Parathyroid adenoma (tissue), 2 donors: ENCODE measurements at regions not wholly inside any gene's neighbourhood (a gene's known extent, or its start where the extent isn't known, plus 50 kb on each side); places are given as distances from the start of the nearest gene placed in this dataset.

ENCODE experiments used
- H2AFZ ChIP-seq: fragments of 300-600 bp; sonication (generic); one replicate; pipeline ENCODE4 v1.7.0; 2017; ENCODE audit warnings: antibody characterized with exemption, mild to moderate bottlenecking
- H3K27ac ChIP-seq: fragments of 300-600 bp; sonication (generic); one replicate; pipeline ENCODE4 v1.7.0; 2017
- H3K27me3 ChIP-seq: fragments of 300-600 bp; sonication (generic); one replicate; pipeline ENCODE4 v1.7.0; 2017; ENCODE audit warnings: low read length; ENCODE audit not compliant: control insufficient read depth, insufficient read depth
- H3K36me3 ChIP-seq: fragments of 300-600 bp; sonication (generic); one replicate; pipeline ENCODE4 v1.7.0; 2017; ENCODE audit warnings: low read length; ENCODE audit not compliant: control insufficient read depth, insufficient read depth
- H3K4me1 ChIP-seq: fragments of 300-600 bp; sonication (generic); one replicate; pipeline ENCODE4 v1.7.0; 2017; ENCODE audit warnings: control low read depth
- H3K4me2 ChIP-seq: fragments of 300-600 bp; sonication (generic); one replicate; pipeline ENCODE4 v1.7.0; 2017; ENCODE audit warnings: low read length
- H3K4me3 ChIP-seq: fragments of 300-600 bp; sonication (generic); one replicate; pipeline ENCODE4 v1.7.0; 2017; ENCODE audit warnings: low read depth, low read length
- H3K79me2 ChIP-seq: fragments of 300-600 bp; sonication (generic); one replicate; pipeline ENCODE4 v1.7.0; 2017; ENCODE audit warnings: control low read depth
- H3K9ac ChIP-seq: fragments of 300-600 bp; sonication (generic); one replicate; pipeline ENCODE4 v1.7.0; 2017; ENCODE audit warnings: mild to moderate bottlenecking
- H3K9me3 ChIP-seq: fragments of 300-600 bp; sonication (generic); one replicate; pipeline ENCODE4 v1.7.0; 2017; ENCODE audit warnings: low read length; ENCODE audit not compliant: control insufficient read depth
- TF ChIP-seq, protein P1 (sequence below): fragments of 300-600 bp; sonication (generic); IDR thresholded peaks from one replicate; pipeline ENCODE4 v1.7.0; 2017; ENCODE audit warnings: antibody characterized with exemption, mild to moderate bottlenecking
- donor health status: primary hyperparathyroidism.

DNA sequence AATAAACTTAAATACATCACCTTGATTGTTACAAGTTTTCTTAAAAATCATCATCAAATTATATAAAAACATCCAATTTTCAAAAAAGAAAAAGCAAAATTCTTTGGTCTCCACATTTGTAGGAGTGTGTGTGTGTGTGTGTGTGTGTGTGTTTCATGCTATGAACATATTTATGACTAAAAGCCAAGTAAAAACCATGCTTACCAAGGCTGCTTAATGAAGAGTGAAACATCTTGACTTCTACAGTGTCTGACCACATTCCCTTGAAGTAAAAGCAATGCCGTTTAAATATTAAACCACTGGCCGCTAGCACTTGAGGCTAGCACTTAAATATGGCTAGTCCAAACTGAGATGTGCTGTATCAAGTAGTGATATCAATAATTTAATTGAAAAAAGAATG is 549.1 kb upstream of the CCNG1 start:
- Histone ChIP-seq H3K9me3 (no peaks in the 10 kb centered on the region), H3K4me3 (no peak overlapping the region), H3K79me2 (no peaks in the 10 kb centered on the region), H3K9ac (no peak overlapping the region), H3K27ac (no peak overlapping the region), H3K4me1 (no peaks in the 10 kb centered on the region), H2AFZ (no peak overlapping the region), H3K36me3 (no peaks in the 10 kb centered on the region), H3K4me2 (no peak overlapping the region), H3K27me3 (no peaks in the 10 kb centered on the region)
- TF ChIP-seq, protein P1, sequence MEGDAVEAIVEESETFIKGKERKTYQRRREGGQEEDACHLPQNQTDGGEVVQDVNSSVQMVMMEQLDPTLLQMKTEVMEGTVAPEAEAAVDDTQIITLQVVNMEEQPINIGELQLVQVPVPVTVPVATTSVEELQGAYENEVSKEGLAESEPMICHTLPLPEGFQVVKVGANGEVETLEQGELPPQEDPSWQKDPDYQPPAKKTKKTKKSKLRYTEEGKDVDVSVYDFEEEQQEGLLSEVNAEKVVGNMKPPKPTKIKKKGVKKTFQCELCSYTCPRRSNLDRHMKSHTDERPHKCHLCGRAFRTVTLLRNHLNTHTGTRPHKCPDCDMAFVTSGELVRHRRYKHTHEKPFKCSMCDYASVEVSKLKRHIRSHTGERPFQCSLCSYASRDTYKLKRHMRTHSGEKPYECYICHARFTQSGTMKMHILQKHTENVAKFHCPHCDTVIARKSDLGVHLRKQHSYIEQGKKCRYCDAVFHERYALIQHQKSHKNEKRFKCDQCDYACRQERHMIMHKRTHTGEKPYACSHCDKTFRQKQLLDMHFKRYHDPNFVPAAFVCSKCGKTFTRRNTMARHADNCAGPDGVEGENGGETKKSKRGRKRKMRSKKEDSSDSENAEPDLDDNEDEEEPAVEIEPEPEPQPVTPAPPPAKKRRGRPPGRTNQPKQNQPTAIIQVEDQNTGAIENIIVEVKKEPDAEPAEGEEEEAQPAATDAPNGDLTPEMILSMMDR, result no peak

DNA sequence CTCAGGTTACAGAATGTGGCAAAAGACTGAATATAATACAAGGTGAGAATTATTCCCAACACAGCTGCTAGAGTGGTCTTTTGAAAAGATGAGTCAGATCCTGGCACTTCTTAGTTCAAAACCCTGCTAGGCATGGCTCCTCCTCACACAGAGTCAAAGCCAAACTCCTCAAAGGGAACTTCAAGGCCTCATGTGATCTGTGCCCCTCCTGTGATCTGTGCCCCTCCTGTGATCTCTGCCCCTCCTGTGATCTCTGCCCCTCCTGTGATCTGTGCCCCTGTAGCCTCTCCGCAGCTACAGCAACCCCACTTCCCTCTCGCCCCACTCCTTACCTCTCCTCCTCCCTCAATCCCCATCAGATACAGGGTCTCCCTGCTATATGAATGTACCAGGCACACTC is 525.5 kb upstream of the CCNG1 start:
- TF ChIP-seq, protein P1, result no peak
- Histone ChIP-seq H3K4me2 (no peak overlapping the region), H3K27me3 (no peaks in the 10 kb centered on the region), H3K27ac (no peak overlapping the region), H3K9ac (no peak overlapping the region), H3K79me2 (no peaks in the 10 kb centered on the region), H2AFZ (no peak overlapping the region), H3K9me3 (no peaks in the 10 kb centered on the region), H3K4me3 (no peak overlapping the region), H3K36me3 (no peaks in the 10 kb centered on the region), H3K4me1 (no peaks in the 10 kb centered on the region)

GRCh38 chr5:162916368-162916767 is 521.0 kb upstream of the CCNG1 start:
- no peaks in the 10 kb centered on the region for H3K79me2 ChIP-seq
- no peak overlapping the region for H3K4me3 ChIP-seq
- H2AFZ ChIP-seq, result no peak overlapping the region
- H3K27ac ChIP-seq, result no peak overlapping the region
- H3K4me2 ChIP-seq, result no peak overlapping the region
- no peaks in the 10 kb centered on the region for H3K9me3 ChIP-seq
- H3K4me1 ChIP-seq, result no peaks in the 10 kb centered on the region
- TF ChIP-seq, protein P1, result no peak
- no peak overlapping the region for H3K9ac ChIP-seq
- no peaks in the 10 kb centered on the region for H3K36me3 ChIP-seq
- no peaks in the 10 kb centered on the region for H3K27me3 ChIP-seq

- H3K4me1 ChIP-seq, result no peaks in the 10 kb centered on the region
- TF ChIP-seq, protein P1, result no peak
- no peak overlapping the region for H3K9ac ChIP-seq
- H3K4me2 ChIP-seq, result no peak overlapping the region
- no peak overlapping the region for H2AFZ ChIP-seq
- no peaks in the 10 kb centered on the region for H3K27me3 ChIP-seq
- H3K4me3 ChIP-seq, result no peak overlapping the region
- no peaks in the 10 kb centered on the region for H3K36me3 ChIP-seq
- no peaks in the 10 kb centered on the region for H3K79me2 ChIP-seq
- H3K27ac ChIP-seq, result no peak overlapping the region
- no peaks in the 10 kb centered on the region for H3K9me3 ChIP-seq
Measured at GRCh38 chr5:162929104-162929503, 508.3 kb upstream of the CCNG1 start.

DNA sequence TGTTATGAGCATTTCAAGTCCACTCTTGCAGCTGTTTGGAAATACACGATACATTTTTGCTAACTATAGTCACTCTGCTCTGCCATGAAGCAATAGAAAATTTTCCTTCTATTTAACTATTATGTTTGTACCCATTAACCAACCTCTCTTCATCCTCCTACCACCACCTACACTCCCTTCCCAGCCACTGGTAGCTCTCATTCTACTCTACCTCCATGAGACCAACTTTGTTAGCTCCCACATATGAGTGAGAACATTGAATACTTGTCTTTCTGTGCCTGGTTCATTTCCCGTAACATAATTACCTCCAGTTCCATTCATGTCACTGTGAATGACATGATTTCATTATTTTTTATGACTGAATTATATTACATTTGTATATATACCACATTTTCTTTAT is 505.9 kb upstream of the CCNG1 start:
- no peaks in the 10 kb centered on the region for H3K36me3 ChIP-seq
- no peak overlapping the region for H3K27ac ChIP-seq
- no peak overlapping the region for H2AFZ ChIP-seq
- peaks cover 4% of the 10 kb centered on the region for H3K9me3 ChIP-seq
- no peak overlapping the region for H3K9ac ChIP-seq
- TF ChIP-seq, protein P1, result no peak
- no peaks in the 10 kb centered on the region for H3K79me2 ChIP-seq
- H3K27me3 ChIP-seq, result no peaks in the 10 kb centered on the region
- no peaks in the 10 kb centered on the region for H3K4me1 ChIP-seq
- H3K4me3 ChIP-seq, result no peak overlapping the region
- H3K4me2 ChIP-seq, result no peak overlapping the region
